NOMO-1 treated with dmso at 0.1 percent for 144 hours (cell line): ENCODE measurements at regions not wholly inside any gene's neighbourhood (a gene's known extent, or its start where the extent isn't known, plus 50 kb on each side); places are given as distances from the start of the nearest gene placed in this dataset.

ENCODE experiments used
- DNase-seq: peaks from one replicate; lab custom pipeline; 2025; ENCODE audit not compliant: unreplicated experiment; lab: John Stamatoyannopoulos, UW

DNA sequence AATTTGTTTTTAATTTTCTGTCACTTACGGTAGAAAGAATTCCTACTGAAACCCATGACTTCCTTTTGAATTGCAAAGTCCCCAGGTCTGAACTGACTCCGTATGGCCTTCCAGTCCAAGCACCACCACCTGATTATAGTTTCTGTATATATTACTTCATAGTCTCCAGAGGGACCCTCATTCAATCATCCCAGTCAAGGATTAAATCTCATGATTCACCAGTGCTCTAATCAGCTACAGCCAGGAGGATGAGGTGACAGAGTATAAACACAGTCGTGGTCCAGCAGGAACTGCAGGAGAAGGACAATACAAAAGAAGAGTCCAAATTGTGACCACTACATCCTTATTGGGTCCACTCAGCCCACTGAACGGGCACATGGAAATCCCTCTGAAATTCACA lies 418.9 kb upstream of the C16orf82 start:
- no peak for DNase-seq

DNA sequence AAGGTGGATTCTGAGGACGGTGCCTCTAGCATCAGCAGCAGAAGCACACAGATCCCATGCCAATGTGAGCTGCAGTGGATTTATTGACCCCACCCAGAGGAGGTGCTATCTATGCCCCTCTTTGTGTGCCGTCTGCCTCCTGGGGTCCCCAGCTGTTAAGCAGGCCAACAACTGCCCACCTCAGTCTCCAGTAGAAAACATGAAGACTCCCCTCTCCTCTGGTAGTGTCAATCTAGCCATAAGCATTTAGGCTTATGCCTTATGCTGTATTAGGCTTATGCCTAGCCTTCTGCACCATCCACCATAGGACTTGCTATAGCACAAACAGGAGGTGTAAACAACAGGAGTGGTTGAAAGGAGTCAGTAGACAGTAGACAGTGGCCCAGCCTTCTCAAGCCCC lies 417.9 kb upstream of the C16orf82 start:
- DNase-seq = no peak

DNA sequence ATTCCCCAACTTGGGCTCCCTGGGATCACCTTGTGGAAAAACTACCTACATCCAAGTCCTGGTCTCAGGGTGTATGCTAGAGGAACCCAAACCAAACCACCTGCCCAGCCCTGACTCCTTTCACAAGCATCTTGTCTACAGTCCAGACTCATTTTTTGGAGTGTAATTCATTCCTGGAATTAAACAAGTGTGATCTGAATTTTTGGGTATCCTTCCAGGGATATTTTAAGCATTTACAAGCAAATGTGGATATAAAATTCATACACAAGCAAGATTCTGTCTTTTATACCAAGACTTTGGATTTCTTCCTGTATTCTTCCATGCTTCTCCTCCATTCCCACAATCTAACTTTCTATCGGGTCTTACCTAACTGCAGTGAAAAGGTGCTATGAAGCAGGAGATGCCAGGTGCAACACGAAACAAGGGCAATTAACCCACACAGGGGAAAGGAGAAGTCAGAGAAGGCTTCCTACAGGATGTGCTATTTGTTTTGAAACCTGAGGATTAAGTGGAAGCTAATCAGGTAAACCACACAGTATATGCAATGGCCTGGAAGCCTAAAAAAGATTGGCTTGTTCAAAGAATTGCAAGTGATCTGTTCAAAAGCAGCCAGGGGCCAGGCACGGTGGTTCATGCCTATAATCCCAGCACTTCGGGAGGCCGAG lies 417.2 kb upstream of the C16orf82 start:
- no peak for DNase-seq

DNA sequence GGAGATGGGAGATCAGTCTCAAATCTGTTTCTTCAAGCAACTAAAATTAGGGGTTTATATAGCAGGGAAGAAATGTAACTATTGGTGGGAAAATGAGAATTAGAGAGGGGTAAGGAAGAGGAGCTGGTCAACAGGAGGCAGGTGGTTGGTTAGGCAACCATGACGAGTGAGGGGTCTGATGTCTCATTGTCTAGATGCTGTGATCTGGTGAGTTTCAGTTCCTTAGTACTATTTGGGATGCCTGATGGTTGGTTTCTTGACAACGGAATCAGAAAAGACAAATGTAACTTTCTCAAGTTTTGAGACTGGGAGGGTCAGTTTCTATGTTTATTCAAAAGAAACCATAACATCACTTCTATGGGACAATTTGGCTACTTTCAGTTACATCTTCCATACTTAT lies 415.3 kb upstream of the C16orf82 start:
- no peak for DNase-seq

DNA sequence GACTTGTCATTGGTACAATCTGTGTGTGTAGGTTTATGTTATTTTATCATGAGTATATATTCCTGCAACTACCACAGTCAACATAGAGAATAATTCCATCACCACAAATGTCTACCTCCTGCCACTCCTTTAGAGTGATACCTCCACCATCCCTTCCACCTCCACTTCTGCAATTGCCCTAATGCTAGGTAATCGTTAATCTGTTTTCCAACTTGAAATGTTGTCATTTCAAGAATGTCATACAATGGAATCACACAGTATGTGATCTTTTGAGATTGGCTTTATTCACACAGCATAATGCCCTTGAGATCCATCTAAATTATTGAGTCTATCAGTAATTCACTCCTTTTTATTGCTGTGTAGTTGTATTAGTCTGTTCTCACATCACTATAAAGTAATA lies 414.8 kb upstream of the C16orf82 start:
- no peak for DNase-seq

DNA sequence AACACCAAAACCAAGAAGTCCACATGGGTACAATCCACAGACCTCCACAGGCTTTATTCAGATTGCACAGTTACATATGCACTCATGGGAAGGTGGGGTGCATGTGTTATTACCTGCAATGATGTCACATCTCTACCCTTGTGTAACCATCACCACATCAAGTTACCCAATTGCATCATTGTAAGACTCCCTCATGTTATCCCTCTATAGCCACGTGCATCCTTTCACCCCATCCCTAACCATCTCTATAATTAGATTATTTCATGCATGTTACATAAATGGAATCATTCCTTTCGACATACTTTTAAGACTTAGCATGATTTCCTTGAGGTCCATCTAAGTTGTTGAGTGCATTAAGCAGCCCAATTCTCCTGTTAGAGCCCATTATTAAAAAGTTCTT lies 408.2 kb upstream of the C16orf82 start:
- DNase-seq = no peak

DNA sequence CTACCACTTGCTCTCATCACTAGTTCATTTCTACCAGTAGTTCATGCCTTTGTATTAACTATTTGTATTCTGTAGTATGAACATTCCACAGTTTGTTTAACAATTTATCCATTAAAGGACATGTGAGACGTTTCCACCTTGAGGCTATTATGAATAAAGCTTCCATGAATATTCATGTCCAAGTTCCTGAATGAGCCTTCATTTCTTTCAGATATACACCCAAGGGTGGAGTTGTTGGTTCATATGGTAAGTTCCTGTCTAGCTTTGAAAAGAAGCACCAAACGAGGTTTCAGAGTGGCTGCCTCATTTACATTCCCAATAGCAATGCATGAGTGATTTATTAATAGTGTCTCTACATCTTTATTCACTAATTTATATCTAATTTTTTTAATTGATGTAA lies 407.8 kb upstream of the C16orf82 start:
- DNase-seq = no peak

DNA sequence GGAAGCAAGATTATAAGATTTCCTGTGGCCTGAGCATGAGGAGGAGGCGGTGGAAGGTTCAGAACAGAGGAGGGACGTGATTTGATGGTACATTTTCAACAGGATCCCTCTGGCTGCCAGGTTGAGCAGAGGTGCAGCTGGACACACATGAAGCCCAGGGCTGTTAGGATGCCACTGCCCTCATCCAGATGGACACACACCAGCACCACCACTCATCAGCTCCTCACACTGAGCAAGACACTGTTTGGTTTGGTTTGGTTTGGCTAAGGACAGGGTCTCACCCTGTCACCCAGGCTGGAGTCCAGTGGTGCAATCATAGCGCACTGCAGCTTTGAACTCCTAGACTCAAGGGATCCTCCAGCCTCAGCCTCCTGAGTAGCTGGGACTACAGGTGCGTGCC lies 402.6 kb upstream of the C16orf82 start:
- no peak for DNase-seq

DNA sequence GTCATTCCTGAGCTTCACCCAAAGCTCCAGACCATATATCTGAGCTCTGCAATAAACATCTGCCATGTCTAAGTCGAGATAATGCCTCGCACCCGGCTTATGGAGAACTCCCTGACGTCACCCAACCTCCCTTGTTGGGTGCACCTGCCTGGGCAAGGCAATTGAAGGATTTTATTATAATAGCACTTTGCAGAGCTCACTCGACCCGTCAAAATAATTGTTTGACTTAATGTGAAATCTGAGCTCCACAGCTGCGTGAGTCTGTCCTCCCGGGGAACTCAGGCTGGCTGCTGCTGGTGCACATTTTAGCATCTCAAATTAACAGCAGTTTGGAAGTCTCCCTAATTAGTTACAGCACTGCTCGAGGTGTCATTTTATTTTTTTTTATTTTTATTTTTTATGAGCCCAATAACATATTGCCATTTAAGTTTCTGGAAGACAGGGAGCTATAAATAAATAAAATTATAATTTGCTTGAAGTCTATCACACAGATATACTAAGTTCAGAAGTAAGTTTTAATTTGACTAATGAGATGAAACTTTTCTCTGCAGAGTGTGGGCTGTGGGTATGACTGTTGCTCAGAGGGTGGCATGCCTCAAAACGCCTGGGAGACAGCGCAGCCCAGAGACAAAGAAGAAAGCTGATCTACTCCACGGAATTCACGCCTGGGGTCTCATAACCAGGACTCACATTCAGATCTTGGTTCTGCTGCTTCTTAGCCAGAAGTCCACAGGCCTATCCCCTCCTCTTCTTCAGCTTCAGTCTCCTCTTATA lies 401.4 kb upstream of the C16orf82 start:
- DNase-seq = no peak

DNA sequence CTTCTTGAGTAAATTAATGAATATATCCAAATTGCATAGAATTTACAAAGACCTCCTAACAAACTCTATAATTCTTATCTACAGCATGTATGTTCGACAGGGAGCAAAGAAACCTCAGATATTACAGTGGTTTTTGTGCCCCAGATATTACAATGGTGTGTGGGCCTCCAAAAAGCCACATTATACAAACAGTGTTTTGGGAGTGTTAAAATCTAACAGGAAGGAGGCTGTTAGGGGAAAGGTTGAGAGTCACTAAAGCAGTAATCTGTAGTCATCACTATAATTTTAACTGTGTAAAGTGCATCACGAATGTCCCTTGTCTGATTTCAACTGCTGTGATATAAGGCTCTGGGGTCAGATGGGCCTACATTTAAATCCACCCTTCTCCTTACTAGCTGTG lies 400.2 kb upstream of the C16orf82 start:
- no peak for DNase-seq

DNA sequence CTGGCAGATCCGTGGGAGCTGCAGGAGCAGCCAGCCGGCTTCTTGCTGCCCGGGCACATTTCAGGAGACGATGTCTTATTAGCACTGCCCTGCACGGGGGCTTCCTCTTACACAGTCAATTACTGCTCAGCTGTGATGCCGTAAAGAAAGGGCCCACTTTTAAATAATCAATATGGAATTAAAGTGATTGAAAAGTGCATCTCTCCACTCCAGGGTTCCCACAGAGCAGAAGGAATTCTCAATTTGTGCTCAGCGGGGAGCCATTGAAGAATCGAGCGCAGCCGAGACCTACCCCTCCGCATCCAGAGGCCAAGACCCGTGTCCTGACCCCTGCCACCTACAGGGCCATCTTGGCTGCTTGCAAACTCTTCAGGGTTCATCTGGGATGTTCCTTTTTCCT lies 399.4 kb upstream of the C16orf82 start:
- DNase-seq = no peak

DNA sequence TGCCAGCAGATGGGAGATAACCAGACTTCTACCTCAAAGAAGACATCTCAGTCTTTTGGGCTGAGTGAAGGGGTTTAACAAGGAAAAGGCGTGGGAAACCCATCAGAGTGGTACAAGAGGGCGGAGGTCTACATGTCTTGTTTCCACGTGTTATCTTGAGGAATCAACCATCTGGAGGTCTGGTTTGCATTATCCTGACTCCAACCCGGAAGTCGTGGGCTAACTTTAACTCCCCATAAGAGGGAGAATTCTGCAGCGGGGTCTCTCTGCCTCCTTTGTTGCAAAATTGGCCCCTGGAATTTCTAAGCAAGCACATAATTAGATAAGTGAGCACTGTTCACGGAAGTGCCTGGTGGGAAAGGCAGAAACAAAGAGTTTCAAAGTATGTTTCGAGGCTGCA lies 398.7 kb upstream of the C16orf82 start:
- no peak for DNase-seq

DNA sequence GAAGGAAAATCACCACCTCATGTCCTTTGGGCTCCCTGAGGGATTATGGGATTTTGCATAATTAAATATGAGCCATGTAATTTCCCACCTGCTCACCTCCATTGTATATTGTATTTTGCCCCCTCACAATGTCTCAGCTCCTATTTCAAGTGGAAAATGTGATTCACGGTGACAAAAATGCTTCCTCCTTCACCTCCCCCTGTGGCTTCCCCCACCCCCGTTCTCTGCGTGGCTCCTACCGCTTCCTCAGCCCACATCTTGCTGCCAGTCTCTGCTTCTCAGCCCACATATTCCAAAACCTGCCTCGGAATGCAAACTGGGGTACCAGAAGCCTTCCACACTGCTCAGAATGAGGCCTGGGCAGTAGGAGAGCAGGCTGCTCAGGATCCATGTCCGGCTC lies 394.5 kb upstream of the C16orf82 start:
- no peak for DNase-seq

DNA sequence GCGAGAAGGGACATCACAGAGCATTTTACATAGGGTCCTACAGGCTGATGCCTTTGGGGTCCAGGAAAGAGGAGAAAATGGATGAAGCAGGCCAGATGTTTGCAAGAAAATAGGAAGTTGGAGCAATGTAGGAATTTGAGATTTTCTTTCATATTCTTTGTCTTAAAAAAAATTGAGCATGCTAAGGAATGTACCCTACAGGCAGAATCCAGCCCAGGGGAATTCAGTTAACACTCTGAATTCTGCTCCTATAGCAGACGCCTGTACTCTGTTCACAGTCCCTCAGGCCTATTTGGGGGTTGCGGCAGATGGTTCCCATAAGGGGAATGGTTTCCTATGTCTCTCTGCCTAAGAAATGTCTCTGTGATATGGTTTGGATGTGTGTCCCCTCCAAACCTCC lies 393.7 kb upstream of the C16orf82 start:
- DNase-seq = no peak

DNA sequence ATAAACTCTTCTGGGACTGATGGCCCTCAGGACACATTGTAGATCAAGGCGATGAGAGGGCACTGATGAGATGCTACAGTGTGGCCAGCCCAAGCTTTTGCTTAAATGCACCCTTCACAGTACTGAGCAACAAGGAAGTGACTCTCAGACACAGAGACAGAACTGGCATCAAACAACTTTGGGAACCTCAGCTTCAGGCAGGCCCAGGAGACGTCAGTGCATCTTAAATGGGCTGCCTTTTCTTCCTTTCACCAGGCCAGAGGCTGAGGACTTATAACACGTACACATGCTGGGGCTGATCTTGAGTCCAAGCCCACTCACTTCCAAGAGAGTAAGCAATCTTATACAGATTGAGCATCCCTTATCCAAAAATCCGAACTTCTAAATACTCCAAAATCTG lies 386.1 kb upstream of the C16orf82 start:
- no peak for DNase-seq

DNA sequence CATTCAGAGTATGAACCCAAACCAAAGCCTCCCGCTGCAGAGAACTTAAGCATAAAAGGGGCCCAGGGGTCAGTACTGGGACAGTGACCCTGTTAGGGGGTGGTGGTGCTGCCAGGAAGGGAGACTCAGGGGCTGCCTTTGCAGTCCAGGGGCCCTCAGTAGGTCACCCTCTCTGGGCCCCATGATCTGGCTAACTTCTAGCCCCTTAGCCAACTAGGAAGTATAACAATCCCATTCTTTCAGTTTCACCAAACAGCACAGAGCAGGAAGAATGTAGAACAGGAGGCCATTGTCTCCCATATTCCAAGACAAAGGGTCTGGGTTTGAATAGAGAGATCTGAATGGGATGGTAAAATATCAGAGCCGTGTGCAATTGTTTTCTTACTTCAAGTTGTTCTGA lies 378.6 kb upstream of the C16orf82 start:
- no peak for DNase-seq

DNA sequence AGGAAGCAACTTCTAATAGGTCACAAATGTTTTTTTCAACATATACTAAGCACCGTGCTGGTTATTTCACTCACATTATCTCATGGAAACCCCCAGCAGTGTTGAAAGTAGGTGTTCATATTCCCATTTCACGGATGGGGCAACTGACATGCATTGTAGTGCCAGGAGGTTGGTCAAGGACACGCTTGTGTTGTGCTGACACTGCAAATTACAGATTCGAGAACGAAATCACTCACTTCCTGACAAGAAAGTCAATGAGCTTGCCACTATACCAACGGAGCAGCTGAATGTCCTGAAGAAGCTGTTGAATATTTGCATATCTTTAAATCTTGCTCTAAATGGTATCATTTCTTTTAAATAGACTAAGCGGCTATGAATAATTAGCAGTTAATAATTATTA lies 378.0 kb upstream of the C16orf82 start:
- DNase-seq = no peak

DNA sequence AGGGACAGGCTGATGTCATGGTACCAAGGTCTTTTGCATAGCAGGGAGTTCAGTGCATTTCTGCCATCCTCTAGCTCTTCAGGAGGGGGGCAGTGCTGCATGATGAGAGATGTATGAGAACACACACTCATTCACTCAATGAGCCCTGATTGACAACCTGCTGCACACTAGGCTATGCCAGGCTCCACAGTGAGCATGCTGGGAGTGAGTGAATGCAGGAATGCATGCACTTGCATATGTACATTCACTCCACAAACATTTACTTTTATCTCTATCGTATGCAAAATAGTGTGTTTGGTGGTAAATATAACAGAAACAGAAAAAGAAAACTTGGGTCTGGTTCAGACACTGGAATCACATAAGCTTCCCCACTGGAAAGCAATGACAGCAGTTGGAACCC lies 374.1 kb upstream of the C16orf82 start:
- DNase-seq = no peak

DNA sequence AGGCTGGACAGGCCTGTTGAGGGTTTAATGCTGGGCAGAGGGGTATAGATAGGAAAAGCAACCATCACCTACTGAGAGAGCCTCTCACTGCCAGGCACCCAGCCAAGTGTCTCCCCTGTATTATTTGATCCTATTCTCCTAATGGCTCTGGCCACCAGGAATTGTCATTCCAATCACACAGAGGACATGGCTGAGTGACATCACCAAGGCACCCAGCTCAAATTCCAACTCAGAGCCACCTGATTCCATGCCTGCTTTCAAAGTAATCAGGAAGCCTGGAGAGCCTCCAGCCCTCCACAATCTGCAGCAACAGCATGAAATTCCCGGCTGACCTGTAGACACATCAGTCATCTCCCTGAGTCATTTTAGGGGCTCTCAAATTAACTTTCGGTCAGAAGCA lies 368.9 kb upstream of the C16orf82 start:
- no peak for DNase-seq

DNA sequence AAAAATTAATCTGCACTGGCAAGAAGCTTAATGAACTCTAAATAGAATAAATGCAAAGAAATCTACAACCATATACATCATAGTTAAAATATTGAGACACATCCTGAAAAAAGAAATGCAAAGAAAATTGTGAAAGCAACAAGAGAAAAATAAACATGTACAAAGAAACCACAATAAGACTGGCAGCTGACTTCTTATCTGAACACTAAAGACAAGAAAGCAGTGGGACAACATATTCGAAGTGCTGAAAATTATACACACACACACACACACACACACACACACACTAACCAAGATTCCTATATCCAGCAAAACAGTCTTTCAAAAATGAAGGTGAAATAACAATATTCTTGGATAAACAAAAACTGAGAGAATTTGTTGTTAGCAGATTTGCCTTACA lies 366.5 kb upstream of the C16orf82 start:
- DNase-seq = no peak

DNA sequence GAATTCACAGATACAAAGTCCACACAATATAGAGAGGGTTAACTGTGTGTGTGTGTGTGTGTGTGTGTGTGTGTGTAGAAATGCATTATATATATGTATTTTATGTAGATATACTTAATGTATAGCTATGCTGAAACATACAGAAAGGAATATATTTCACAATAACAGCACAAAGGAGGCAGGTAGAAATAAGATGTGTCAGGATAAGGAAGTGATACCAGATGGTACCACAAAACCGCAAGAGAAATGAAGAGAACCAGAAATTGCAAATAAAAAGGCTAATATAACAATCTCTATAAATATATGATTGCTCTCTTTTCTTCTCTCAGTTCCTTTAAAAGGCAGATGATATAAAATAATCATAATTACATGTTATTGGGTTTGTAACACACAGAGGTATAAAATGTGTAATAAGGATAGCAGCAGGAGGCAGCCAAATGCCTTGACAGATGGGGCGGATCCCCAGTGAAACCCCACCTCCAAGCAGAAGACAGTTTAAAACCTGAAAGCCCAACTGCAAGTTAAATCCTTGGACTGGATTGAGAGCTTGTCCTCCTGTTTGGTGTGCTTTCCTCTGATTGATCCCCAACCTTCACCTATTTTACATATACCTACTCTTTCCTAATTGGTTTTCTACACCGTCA lies 365.4 kb upstream of the C16orf82 start:
- DNase-seq = no peak

DNA sequence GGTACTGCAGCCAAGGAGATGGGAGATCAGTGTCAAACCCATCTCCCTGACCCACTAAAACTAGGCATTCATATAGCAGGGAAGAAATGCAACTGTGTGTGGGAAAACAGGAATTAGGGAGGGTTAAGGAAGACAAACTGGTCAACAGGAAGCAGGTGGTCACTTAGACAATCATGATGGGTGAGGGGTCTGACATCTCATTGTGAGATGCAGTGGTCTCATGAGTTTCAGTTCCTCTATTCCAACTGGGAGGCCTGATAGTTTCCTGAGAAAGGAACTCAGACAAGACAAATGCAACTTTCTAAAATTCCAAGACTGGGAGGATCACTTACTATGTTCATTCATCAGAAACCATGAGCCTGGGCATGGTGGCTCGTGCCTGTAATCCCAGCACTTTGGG lies 361.4 kb upstream of the C16orf82 start:
- no peak for DNase-seq
